HepG2 (cell line): ENCODE measurements at regions not wholly inside any gene's neighbourhood (a gene's known extent, or its start where the extent isn't known, plus 50 kb on each side); places are given as distances from the start of the nearest gene placed in this dataset.

ENCODE experiments used
- ATAC-seq: fragments of 200-7000 bp; cut with Tn5 transposase; 3 replicates; pipeline ENCODE4 v1.9.1; 2020; ENCODE audit warnings: mild to moderate bottlenecking, moderate library complexity
- BruUV-seq: library from RNA; stranded (reverse); fragments of 400-500 nt; replicated peaks from 2 replicates; lab custom pipeline; 2021; lab: Mats Ljungman, UMichigan
- CTCF ChIA-PET: fragments of 300-600 bp; formaldehyde crosslinking; extraction: SDS; loops from one replicate; lab custom pipeline; 2021; ENCODE audit warnings: low total read pairs, inconsistent platforms, low intra/inter-chr PET ratio; lab: Yijun Ruan, JAX
- POLR2A ChIA-PET: fragments of 350-600 bp; sonication (Branson Sonifier 250); formaldehyde crosslinking; loops from one replicate; lab custom pipeline; 2020; ENCODE audit warnings: antibody characterized with exemption, inconsistent platforms; lab: Yijun Ruan, JAX
- DNase-seq: peaks from one replicate; pipeline ENCODE4 v3.0.0-alpha.2; 2015; ENCODE audit warnings: low spot score
- FAIRE-seq: peaks from 3 replicates; lab custom pipeline; 2011; peaks lifted over from hg19 to GRCh38; lab: Jason Lieb, UNC
- H2AFZ ChIP-seq: one replicate; pipeline ENCODE4 v1.6.1; 2011; ENCODE audit warnings: low read length, inconsistent platforms
- H3K27ac ChIP-seq: fragments of 300-600 bp; 3 replicates; pipeline ENCODE4 v1.8.0; 2011; ENCODE audit warnings: mixed run types, mild to moderate bottlenecking, mixed read lengths, low read length, inconsistent platforms; ENCODE audit not compliant: insufficient read depth; ENCODE audit errors: extremely low read length
- H3K27me3 ChIP-seq, 2 experiments: fragments of 200-600 bp in 1 of 2; 2 replicates in 1 of 2; 3 replicates in 1 of 2; pipeline versions ENCODE4 v1.6.0 to v1.8.0; 2011; ENCODE audit warnings: low read length in 2 of 2, mild to moderate bottlenecking in 2 of 2, moderate library complexity in 2 of 2, inconsistent platforms in 1 of 2; ENCODE audit not compliant: insufficient read depth in 2 of 2, control insufficient read depth in 1 of 2
- H3K36me3 ChIP-seq, 2 experiments: fragments of 200-600 bp in 1 of 2; replicated peaks in 1 of 2; 2 replicates in 1 of 2; 3 replicates in 1 of 2; pipeline versions ENCODE4 v1.5.1 to v1.8.0; 2011; ENCODE audit warnings: low read length in 2 of 2, inconsistent platforms in 1 of 2; ENCODE audit not compliant: insufficient read depth in 2 of 2, control insufficient read depth in 1 of 2
- H3K4me1 ChIP-seq: 2 replicates; pipeline ENCODE4 v1.5.1; 2012; ENCODE audit warnings: low read length, inconsistent platforms; ENCODE audit not compliant: insufficient read depth
- H3K4me2 ChIP-seq: 2 replicates; pipeline ENCODE4 v1.6.0; 2011; ENCODE audit warnings: low read depth, low read length, inconsistent platforms
- H3K4me3 ChIP-seq, 3 experiments: fragments of 200-600 bp in 1 of 3; sonication (generic), shearing (Covaris generic) in 1 of 3; replicated peaks in 1 of 3; 2 replicates each; pipeline ENCODE4 v1.5.1; 2011 to 2016; ENCODE audit warnings: low read length in 3 of 3, inconsistent platforms in 2 of 3, low read depth in 2 of 3, mild to moderate bottlenecking in 2 of 3, control low read depth in 1 of 3, mixed read lengths in 1 of 3; ENCODE audit not compliant: insufficient read depth in 1 of 3
- H3K79me2 ChIP-seq: one replicate; pipeline ENCODE4 v1.6.1; 2011; ENCODE audit warnings: low read length, inconsistent platforms; ENCODE audit not compliant: insufficient read depth
- H3K9ac ChIP-seq: 2 replicates; pipeline ENCODE4 v1.6.0; 2011; ENCODE audit warnings: mild to moderate bottlenecking, low read depth, low read length, inconsistent platforms; ENCODE audit not compliant: insufficient read depth
- H3K9me3 ChIP-seq: 2 replicates; pipeline ENCODE4 v1.5.1; 2012; ENCODE audit warnings: mild to moderate bottlenecking, low read length
- H4K20me1 ChIP-seq: 2 replicates; pipeline ENCODE4 v1.6.0; 2011; ENCODE audit warnings: inconsistent platforms, mild to moderate bottlenecking, low read length, moderate library complexity; ENCODE audit not compliant: insufficient read depth
- HOXA9 ChIP-seq: sonication (generic); formaldehyde crosslinking; IDR thresholded peaks from 2 replicates; pipeline ENCODE4 v1.8.1; 2022; ENCODE audit warnings: missing genetic modification reagents, mild to moderate bottlenecking, moderate library complexity, borderline replicate concordance
- POLR2A ChIP-seq, 2 experiments: IDR thresholded peaks; 2 replicates each; pipeline ENCODE4 v1.6.1; 2011; ENCODE audit warnings: low read depth in 2 of 2, low read length in 2 of 2, mild to moderate bottlenecking in 1 of 2, moderate library complexity in 1 of 2; ENCODE audit not compliant: insufficient read depth in 1 of 2
- ZNF644 ChIP-seq: IDR thresholded peaks from 2 replicates; pipeline ENCODE4 v1.6.1; 2016; ENCODE audit warnings: low read depth
- ZNF776 ChIP-seq: sonication (generic); formaldehyde crosslinking; IDR thresholded peaks from 2 replicates; pipeline ENCODE4 v1.4.0; 2020; ENCODE audit warnings: mild to moderate bottlenecking, missing genetic modification reagents
- ZSCAN31 ChIP-seq: sonication (generic); formaldehyde crosslinking; IDR thresholded peaks from 2 replicates; pipeline ENCODE4 v1.5.0; 2020; ENCODE audit warnings: low read depth, mild to moderate bottlenecking, missing genetic modification reagents
- WGBS: methylation state at CpG from one replicate; pipeline ENCODE4 v1.1.6; 2017; ENCODE audit warnings: low lambda C conversion rate; 5-methylcytosine and 5-hydroxymethylcytosine counted together
- in situ Hi-C: cut with HindIII; loops from 2 replicates; pipeline ENCODE4 v1.10.0; 2017; ENCODE audit warnings: low pct_unique_long_range_greater_than_20kb; ENCODE audit not compliant: extremely low pct_ligation_motif_present
- intact Hi-C: fragments of 100-400 bp; cut with micrococcal nuclease; formaldehyde crosslinking; loops from one replicate; pipeline ENCODE4 v1.10.0; 2022; ENCODE audit not compliant: unreplicated experiment
- TF ChIP-seq, protein P1 (sequence below): IDR thresholded peaks from 2 replicates; pipeline ENCODE4 v1.6.1; 2018; ENCODE audit warnings: missing genetic modification reagents, mild to moderate bottlenecking, missing compliant biosample characterization
- TF ChIP-seq, protein P2 (sequence below): sonication (generic); formaldehyde crosslinking; IDR thresholded peaks from 2 replicates; pipeline ENCODE4 v1.4.0; 2020; ENCODE audit warnings: mild to moderate bottlenecking, missing genetic modification reagents
- TF ChIP-seq, protein P3 (sequence below): sonication (generic); formaldehyde crosslinking; IDR thresholded peaks from 2 replicates; pipeline ENCODE4 v1.8.1; 2022; ENCODE audit warnings: mild to moderate bottlenecking, missing genetic modification reagents
- TF ChIP-seq, protein P4 (sequence below): sonication (generic); formaldehyde crosslinking; IDR thresholded peaks from 2 replicates; pipeline ENCODE4 v1.4.0; 2020; ENCODE audit warnings: mild to moderate bottlenecking, missing genetic modification reagents
- TF ChIP-seq, protein P5 (sequence below): sonication (generic); formaldehyde crosslinking; IDR thresholded peaks from 2 replicates; pipeline ENCODE4 v1.5.0; 2020; ENCODE audit warnings: missing genetic modification reagents
- TF ChIP-seq, protein P6 (sequence below): fragments of 450-650 bp; IDR thresholded peaks from 2 replicates; pipeline ENCODE4 v1.6.1; 2017; ENCODE audit warnings: mild to moderate bottlenecking

DNA sequence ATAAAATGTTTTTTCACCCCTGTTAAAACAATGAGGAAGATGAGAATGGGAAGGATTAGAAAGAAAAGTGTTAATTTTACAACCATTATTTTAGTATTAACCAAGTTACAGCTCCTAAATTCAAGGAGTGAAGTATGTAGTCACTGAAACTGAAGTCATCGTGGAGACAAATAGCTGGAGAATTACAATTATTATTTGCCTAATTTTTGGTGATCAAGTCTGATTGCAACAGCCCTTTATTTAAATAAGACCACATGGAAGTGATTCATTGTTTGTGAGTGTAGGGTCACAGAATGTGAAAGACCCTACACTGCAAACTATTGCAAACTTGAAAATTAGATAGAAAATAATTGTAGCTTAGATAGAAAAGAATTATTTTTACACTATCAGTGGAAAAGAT is 292.4 kb downstream of the CENPW start:
- no peaks in the 10 kb centered on the region for H3K4me1 ChIP-seq
- H4K20me1 ChIP-seq: no peaks in the 10 kb centered on the region
- intact Hi-C loops: no loop called here
- no peak overlapping the region for H3K4me3 ChIP-seq
- ATAC-seq (no peak), DNase-seq (no peak)
- H2AFZ ChIP-seq: no peak overlapping the region
- no peaks in the 10 kb centered on the region for H3K27me3 ChIP-seq
- H3K9ac ChIP-seq: no peak overlapping the region
- no peaks in the 10 kb centered on the region for H3K79me2 ChIP-seq
- CTCF ChIA-PET: no interaction called here
- no peak for TF ChIP-seq POLR2A (IDR thresholded peaks at IDR 0.05; ENCODE audit: insufficient read depth in 1 of 2, low read depth in 2 of 2, low read length in 2 of 2)
- TF ChIP-seq, protein P1, sequence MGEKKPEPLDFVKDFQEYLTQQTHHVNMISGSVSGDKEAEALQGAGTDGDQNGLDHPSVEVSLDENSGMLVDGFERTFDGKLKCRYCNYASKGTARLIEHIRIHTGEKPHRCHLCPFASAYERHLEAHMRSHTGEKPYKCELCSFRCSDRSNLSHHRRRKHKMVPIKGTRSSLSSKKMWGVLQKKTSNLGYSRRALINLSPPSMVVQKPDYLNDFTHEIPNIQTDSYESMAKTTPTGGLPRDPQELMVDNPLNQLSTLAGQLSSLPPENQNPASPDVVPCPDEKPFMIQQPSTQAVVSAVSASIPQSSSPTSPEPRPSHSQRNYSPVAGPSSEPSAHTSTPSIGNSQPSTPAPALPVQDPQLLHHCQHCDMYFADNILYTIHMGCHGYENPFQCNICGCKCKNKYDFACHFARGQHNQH (CRISPR knock-in tag): no peak
- TF ChIP-seq, protein P2, sequence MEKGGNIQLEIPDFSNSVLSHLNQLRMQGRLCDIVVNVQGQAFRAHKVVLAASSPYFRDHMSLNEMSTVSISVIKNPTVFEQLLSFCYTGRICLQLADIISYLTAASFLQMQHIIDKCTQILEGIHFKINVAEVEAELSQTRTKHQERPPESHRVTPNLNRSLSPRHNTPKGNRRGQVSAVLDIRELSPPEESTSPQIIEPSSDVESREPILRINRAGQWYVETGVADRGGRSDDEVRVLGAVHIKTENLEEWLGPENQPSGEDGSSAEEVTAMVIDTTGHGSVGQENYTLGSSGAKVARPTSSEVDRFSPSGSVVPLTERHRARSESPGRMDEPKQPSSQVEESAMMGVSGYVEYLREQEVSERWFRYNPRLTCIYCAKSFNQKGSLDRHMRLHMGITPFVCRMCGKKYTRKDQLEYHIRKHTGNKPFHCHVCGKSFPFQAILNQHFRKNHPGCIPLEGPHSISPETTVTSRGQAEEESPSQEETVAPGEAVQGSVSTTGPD (CRISPR knock-in tag): no peak
- TF ChIP-seq, protein P3, sequence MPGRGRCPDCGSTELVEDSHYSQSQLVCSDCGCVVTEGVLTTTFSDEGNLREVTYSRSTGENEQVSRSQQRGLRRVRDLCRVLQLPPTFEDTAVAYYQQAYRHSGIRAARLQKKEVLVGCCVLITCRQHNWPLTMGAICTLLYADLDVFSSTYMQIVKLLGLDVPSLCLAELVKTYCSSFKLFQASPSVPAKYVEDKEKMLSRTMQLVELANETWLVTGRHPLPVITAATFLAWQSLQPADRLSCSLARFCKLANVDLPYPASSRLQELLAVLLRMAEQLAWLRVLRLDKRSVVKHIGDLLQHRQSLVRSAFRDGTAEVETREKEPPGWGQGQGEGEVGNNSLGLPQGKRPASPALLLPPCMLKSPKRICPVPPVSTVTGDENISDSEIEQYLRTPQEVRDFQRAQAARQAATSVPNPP: no peak
- TF ChIP-seq HOXA9: no peak
- TF ChIP-seq, protein P4, sequence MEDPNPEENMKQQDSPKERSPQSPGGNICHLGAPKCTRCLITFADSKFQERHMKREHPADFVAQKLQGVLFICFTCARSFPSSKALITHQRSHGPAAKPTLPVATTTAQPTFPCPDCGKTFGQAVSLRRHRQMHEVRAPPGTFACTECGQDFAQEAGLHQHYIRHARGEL (CRISPR knock-in tag): no peak
- TF ChIP-seq, protein P5, sequence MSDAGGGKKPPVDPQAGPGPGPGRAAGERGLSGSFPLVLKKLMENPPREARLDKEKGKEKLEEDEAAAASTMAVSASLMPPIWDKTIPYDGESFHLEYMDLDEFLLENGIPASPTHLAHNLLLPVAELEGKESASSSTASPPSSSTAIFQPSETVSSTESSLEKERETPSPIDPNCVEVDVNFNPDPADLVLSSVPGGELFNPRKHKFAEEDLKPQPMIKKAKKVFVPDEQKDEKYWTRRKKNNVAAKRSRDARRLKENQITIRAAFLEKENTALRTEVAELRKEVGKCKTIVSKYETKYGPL: no peak
- TF ChIP-seq, protein P6, sequence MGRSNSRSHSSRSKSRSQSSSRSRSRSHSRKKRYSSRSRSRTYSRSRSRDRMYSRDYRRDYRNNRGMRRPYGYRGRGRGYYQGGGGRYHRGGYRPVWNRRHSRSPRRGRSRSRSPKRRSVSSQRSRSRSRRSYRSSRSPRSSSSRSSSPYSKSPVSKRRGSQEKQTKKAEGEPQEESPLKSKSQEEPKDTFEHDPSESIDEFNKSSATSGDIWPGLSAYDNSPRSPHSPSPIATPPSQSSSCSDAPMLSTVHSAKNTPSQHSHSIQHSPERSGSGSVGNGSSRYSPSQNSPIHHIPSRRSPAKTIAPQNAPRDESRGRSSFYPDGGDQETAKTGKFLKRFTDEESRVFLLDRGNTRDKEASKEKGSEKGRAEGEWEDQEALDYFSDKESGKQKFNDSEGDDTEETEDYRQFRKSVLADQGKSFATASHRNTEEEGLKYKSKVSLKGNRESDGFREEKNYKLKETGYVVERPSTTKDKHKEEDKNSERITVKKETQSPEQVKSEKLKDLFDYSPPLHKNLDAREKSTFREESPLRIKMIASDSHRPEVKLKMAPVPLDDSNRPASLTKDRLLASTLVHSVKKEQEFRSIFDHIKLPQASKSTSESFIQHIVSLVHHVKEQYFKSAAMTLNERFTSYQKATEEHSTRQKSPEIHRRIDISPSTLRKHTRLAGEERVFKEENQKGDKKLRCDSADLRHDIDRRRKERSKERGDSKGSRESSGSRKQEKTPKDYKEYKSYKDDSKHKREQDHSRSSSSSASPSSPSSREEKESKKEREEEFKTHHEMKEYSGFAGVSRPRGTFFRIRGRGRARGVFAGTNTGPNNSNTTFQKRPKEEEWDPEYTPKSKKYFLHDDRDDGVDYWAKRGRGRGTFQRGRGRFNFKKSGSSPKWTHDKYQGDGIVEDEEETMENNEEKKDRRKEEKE: no peak
- no peak for TF ChIP-seq ZNF776 (CRISPR knock-in tag)
- no peak for TF ChIP-seq ZSCAN31 (CRISPR knock-in tag)
- TF ChIP-seq ZNF644 (CRISPR knock-in tag): no peak
- TF ChIP-seq, all 625 proteins: peak for 0
- Histone ChIP-seq H3K9me3 (no peaks in the 10 kb centered on the region), H3K27ac (no peak overlapping the region), H3K36me3 (no peaks in the 10 kb centered on the region), H3K4me2 (no peak overlapping the region)
- WGBS: 0% methylated on average over 1 of the region's 1 CpG
- no peak for FAIRE-seq
- POLR2A ChIA-PET: no interaction called here
- no TSS peak for BruUV-seq
- in situ Hi-C loops: no loop called here
